ENCODE measurements at regions not wholly inside any gene's neighbourhood (a gene's known extent, or its start where the extent isn't known, plus 50 kb on each side); places are given as distances from the start of the nearest gene placed in this dataset.

DNA sequence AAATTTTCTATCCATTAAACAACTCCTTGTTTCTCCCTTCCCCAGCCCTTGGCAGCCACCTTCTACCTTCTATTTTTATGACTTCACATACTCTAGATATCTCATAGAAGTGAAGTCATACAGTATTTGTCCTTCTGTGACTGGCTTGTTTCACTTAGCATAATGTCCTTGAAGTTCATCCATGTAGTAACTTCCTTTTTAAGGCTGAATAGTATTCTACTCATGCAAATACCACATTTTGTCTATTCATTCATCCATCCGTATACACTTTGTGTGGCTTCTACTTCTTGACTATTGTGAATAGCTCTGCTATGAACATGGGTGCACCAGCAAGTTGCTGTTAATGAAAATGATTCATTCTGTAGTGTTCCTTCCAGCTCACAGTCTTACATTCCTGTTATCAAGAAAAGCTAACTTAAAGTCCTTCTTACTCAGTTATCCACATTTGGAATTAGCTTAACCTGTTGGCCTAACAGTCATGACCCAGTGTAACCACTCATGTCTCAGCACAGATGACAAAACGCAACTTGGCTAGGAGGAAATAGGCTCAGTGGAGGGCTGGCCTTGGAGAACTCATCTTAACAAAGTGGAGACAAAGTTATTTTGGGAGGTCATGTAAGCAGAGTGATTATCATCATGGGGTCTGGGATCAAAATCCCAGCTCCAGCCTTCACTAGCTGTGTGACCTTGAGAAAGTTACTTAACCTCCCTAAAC lies 129.7 kb upstream of the MAP3K1 start:
- TF ChIP-seq, protein P1, sequence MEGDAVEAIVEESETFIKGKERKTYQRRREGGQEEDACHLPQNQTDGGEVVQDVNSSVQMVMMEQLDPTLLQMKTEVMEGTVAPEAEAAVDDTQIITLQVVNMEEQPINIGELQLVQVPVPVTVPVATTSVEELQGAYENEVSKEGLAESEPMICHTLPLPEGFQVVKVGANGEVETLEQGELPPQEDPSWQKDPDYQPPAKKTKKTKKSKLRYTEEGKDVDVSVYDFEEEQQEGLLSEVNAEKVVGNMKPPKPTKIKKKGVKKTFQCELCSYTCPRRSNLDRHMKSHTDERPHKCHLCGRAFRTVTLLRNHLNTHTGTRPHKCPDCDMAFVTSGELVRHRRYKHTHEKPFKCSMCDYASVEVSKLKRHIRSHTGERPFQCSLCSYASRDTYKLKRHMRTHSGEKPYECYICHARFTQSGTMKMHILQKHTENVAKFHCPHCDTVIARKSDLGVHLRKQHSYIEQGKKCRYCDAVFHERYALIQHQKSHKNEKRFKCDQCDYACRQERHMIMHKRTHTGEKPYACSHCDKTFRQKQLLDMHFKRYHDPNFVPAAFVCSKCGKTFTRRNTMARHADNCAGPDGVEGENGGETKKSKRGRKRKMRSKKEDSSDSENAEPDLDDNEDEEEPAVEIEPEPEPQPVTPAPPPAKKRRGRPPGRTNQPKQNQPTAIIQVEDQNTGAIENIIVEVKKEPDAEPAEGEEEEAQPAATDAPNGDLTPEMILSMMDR (IDR thresholded peaks at IDR 0.05; ENCODE audit: poor library complexity): no peak
- TF ChIP-seq EZH2 (IDR thresholded peaks at IDR 0.05; ENCODE audit: borderline replicate concordance): no peak
- no peak for TF ChIP-seq EZH2phosphoT487 (IDR thresholded peaks at IDR 0.05; ENCODE audit: low read depth, severe bottlenecking, unreplicated experiment)

GRCh38 chr5:56684159-56684558 lies 131.2 kb upstream of the MAP3K1 start:
- Histone ChIP-seq H3K9me2 (replicated peaks; ENCODE audit: insufficient read depth) (no peaks in the 10 kb centered on the region), H3K79me2 (no peaks in the 10 kb centered on the region), H3K4me1 (ENCODE audit: insufficient read depth) (no peaks in the 10 kb centered on the region), H2AFZ (no peak overlapping the region), H3K36me3 (replicated peaks; ENCODE audit: insufficient read depth, low read depth) (no peaks in the 10 kb centered on the region), H3K9me3 (ENCODE audit: low read depth) (no peaks in the 10 kb centered on the region), H3K27ac (no peak overlapping the region), H3K27me3 (no peaks in the 10 kb centered on the region), H4K20me1 (ENCODE audit: insufficient read depth, poor library complexity, severe bottlenecking) (no peaks in the 10 kb centered on the region), H3K4me3 (no peak overlapping the region), H3K4me2 (no peak overlapping the region)
- TF ChIP-seq EZH2 (IDR thresholded peaks at IDR 0.05; ENCODE audit: borderline replicate concordance) (no peak), EZH2phosphoT487 (IDR thresholded peaks at IDR 0.05; ENCODE audit: low read depth, severe bottlenecking, unreplicated experiment) (no peak)
- TF ChIP-seq, protein P1 (IDR thresholded peaks at IDR 0.05; ENCODE audit: poor library complexity): no peak
- WGBS (ENCODE audit: low lambda C conversion rate, missing lambda C conversion rate): 79% methylated on average over 3 of the region's 3 CpGs
- no peak for DNase-seq (ENCODE audit: low spot score)

More for the DNA sequence above, 129.7 kb upstream of the MAP3K1 start:
- Histone ChIP-seq H3K79me2 (no peaks in the 10 kb centered on the region), H4K20me1 (ENCODE audit: insufficient read depth, poor library complexity, severe bottlenecking) (no peaks in the 10 kb centered on the region), H3K27me3 (no peaks in the 10 kb centered on the region), H3K9me3 (ENCODE audit: low read depth) (no peaks in the 10 kb centered on the region), H3K9me2 (replicated peaks; ENCODE audit: insufficient read depth) (no peaks in the 10 kb centered on the region), H3K36me3 (replicated peaks; ENCODE audit: insufficient read depth, low read depth) (no peaks in the 10 kb centered on the region), H3K4me3 (no peak overlapping the region), H3K27ac (peak overlapping the region; percentile 11), H3K4me1 (ENCODE audit: insufficient read depth) (no peaks in the 10 kb centered on the region), H2AFZ (no peak overlapping the region), H3K4me2 (no peak overlapping the region)
- WGBS (ENCODE audit: low lambda C conversion rate, missing lambda C conversion rate): 74% methylated on average over 2 of the region's 2 CpGs
- DNase-seq (ENCODE audit: low spot score): no peak

DNA sequence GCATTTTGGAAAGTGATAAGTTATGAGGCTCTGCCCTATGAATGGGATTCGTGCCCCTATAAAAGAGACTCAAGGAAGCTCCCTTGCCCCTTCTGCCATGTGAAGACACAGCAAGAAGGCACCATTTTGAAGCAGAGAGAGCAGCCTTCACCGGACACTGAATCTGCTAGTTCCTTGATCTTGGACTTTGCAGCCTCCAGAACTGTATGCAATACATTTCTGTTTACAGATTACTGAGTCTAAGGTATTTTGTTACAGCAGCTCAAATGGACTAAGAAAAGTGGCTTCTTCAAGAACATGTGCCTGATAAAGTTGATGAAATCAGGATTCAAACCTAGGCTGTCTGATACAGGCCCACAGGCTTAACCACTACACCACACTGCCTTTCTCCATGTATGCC lies 131.6 kb upstream of the MAP3K1 start:
- 95% methylated on average over 2 of the region's 2 CpGs for WGBS (ENCODE audit: low lambda C conversion rate, missing lambda C conversion rate)
- no peak overlapping the region for H3K27ac ChIP-seq
- no peaks in the 10 kb centered on the region for H3K9me2 ChIP-seq (replicated peaks; ENCODE audit: insufficient read depth)
- no peaks in the 10 kb centered on the region for H4K20me1 ChIP-seq (ENCODE audit: insufficient read depth, poor library complexity, severe bottlenecking)
- H3K79me2 ChIP-seq: no peaks in the 10 kb centered on the region
- no peaks in the 10 kb centered on the region for H3K36me3 ChIP-seq (replicated peaks; ENCODE audit: insufficient read depth, low read depth)
- H3K4me2 ChIP-seq: no peak overlapping the region
- H3K9me3 ChIP-seq (ENCODE audit: low read depth): no peaks in the 10 kb centered on the region
- no peak overlapping the region for H3K4me3 ChIP-seq
- H3K4me1 ChIP-seq (ENCODE audit: insufficient read depth): no peaks in the 10 kb centered on the region
- no peak for DNase-seq (ENCODE audit: low spot score)
- no peaks in the 10 kb centered on the region for H3K27me3 ChIP-seq
- no peak overlapping the region for H2AFZ ChIP-seq
- TF ChIP-seq EZH2 (IDR thresholded peaks at IDR 0.05; ENCODE audit: borderline replicate concordance): no peak

DNA sequence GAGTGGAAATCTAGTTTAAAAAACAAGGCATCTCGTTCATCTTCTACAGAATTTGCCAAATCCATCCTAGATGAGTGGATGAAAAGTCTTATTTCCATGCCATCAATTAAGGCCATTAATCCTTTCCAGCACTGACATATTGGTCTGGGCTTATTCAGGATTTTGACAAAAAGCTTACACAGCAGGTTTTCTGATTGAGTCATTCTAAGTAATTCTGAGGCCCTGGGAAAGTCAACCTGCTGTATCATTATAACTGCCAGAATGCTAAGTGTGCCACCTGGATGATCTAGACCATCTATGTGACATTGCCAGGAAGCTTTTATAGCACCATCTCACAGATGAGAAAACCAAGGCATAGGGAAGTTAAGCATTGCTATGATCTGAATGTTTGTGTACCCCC lies 132.1 kb upstream of the MAP3K1 start:
- H4K20me1 ChIP-seq (ENCODE audit: insufficient read depth, poor library complexity, severe bottlenecking): no peaks in the 10 kb centered on the region
- WGBS (ENCODE audit: low lambda C conversion rate, missing lambda C conversion rate): 82% methylated on average over 1 of the region's 1 CpG

More for the DNA sequence above, 132.1 kb upstream of the MAP3K1 start:
- no peak for DNase-seq (ENCODE audit: low spot score)
- Histone ChIP-seq H3K79me2 (no peaks in the 10 kb centered on the region), H3K4me1 (ENCODE audit: insufficient read depth) (no peaks in the 10 kb centered on the region), H3K9me3 (ENCODE audit: low read depth) (no peaks in the 10 kb centered on the region), H3K4me3 (no peak overlapping the region), H3K36me3 (replicated peaks; ENCODE audit: insufficient read depth, low read depth) (no peaks in the 10 kb centered on the region), H3K27me3 (no peaks in the 10 kb centered on the region), H3K9me2 (replicated peaks; ENCODE audit: insufficient read depth) (no peaks in the 10 kb centered on the region), H3K4me2 (no peak overlapping the region), H2AFZ (no peak overlapping the region), H3K27ac (no peak overlapping the region)
- TF ChIP-seq EZH2phosphoT487 (IDR thresholded peaks at IDR 0.05; ENCODE audit: low read depth, severe bottlenecking, unreplicated experiment) (no peak), EZH2 (IDR thresholded peaks at IDR 0.05; ENCODE audit: borderline replicate concordance) (no peak)
- TF ChIP-seq, protein P1 (IDR thresholded peaks at IDR 0.05; ENCODE audit: poor library complexity): no peak
